ENCODE measurements at regions not wholly inside any gene's neighbourhood (a gene's known extent, or its start where the extent isn't known, plus 50 kb on each side); places are given as distances from the start of the nearest gene placed in this dataset.

GRCh38 chr20:12395760-12396159, 478.1 kb downstream of the BTBD3 start:
- Histone ChIP-seq H3K9me3 (no peaks in the 10 kb centered on the region), H3K4me3 (no peak overlapping the region), H3K27me3 (replicated peaks; ENCODE audit: insufficient read depth) (no peaks in the 10 kb centered on the region), H3K36me3 (no peaks in the 10 kb centered on the region), H3K4me1 (replicated peaks) (no peaks in the 10 kb centered on the region), H3K27ac (no peak overlapping the region)
- DNase-seq (ENCODE audit: low spot score), result no peak
- TF ChIP-seq POLR2A (IDR thresholded peaks at IDR 0.05) (no peak), POLR2AphosphoS5 (IDR thresholded peaks at IDR 0.05) (no peak)
- TF ChIP-seq, protein P1, sequence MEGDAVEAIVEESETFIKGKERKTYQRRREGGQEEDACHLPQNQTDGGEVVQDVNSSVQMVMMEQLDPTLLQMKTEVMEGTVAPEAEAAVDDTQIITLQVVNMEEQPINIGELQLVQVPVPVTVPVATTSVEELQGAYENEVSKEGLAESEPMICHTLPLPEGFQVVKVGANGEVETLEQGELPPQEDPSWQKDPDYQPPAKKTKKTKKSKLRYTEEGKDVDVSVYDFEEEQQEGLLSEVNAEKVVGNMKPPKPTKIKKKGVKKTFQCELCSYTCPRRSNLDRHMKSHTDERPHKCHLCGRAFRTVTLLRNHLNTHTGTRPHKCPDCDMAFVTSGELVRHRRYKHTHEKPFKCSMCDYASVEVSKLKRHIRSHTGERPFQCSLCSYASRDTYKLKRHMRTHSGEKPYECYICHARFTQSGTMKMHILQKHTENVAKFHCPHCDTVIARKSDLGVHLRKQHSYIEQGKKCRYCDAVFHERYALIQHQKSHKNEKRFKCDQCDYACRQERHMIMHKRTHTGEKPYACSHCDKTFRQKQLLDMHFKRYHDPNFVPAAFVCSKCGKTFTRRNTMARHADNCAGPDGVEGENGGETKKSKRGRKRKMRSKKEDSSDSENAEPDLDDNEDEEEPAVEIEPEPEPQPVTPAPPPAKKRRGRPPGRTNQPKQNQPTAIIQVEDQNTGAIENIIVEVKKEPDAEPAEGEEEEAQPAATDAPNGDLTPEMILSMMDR (IDR thresholded peaks at IDR 0.05), result no peak
- intact Hi-C loops (cut with DNase I), result no loop called here
- 98% methylated on average over 2 of the region's 2 CpGs for WGBS

- no peak for DNase-seq (ENCODE audit: low spot score)
- Histone ChIP-seq H3K27ac (no peak overlapping the region), H3K9me3 (no peaks in the 10 kb centered on the region), H3K27me3 (replicated peaks; ENCODE audit: insufficient read depth) (no peaks in the 10 kb centered on the region), H3K4me1 (replicated peaks) (no peaks in the 10 kb centered on the region), H3K4me3 (no peak overlapping the region), H3K36me3 (no peaks in the 10 kb centered on the region)
- intact Hi-C loops (cut with DNase I), result no loop called here
- TF ChIP-seq, protein P1 (IDR thresholded peaks at IDR 0.05), result no peak
- TF ChIP-seq POLR2AphosphoS5 (IDR thresholded peaks at IDR 0.05) (no peak), POLR2A (IDR thresholded peaks at IDR 0.05) (no peak)
- 90% methylated on average over 4 of the region's 4 CpGs for WGBS
Observed at GRCh38 chr20:12399110-12399836, 481.6 kb downstream of the BTBD3 start.

DNA sequence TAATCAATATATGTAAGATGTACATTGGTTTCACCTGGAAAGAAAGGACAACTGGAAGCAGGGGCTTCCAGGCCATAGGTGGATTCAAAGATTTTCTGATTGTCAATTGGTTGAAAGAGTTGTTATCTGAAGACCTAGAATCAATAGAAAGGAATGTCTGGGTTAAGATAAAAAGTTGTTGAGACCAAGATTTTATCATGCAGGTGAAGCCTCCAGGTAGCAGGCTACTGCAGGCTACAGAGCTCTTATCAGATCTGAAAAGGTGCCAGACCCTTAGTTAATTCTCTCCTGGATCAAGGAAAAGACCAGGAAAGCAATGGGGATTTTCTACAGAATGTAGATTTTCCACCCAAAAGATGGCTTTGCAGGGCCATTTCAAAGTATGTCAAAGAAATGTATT, 487.2 kb downstream of the BTBD3 start:
- intact Hi-C loops (cut with DNase I), result no loop called here
- DNase-seq (ENCODE audit: low spot score), result no peak
- Histone ChIP-seq H3K27ac (no peak overlapping the region), H3K9me3 (no peaks in the 10 kb centered on the region), H3K4me1 (replicated peaks) (no peaks in the 10 kb centered on the region), H3K4me3 (no peak overlapping the region), H3K36me3 (no peaks in the 10 kb centered on the region), H3K27me3 (replicated peaks; ENCODE audit: insufficient read depth) (no peaks in the 10 kb centered on the region)
- TF ChIP-seq POLR2A (IDR thresholded peaks at IDR 0.05) (no peak), POLR2AphosphoS5 (IDR thresholded peaks at IDR 0.05) (no peak)
- TF ChIP-seq, protein P1 (IDR thresholded peaks at IDR 0.05), result no peak

GRCh38 chr20:12406978-12407377, 489.3 kb downstream of the BTBD3 start:
- H3K36me3 ChIP-seq, result no peaks in the 10 kb centered on the region

DNA sequence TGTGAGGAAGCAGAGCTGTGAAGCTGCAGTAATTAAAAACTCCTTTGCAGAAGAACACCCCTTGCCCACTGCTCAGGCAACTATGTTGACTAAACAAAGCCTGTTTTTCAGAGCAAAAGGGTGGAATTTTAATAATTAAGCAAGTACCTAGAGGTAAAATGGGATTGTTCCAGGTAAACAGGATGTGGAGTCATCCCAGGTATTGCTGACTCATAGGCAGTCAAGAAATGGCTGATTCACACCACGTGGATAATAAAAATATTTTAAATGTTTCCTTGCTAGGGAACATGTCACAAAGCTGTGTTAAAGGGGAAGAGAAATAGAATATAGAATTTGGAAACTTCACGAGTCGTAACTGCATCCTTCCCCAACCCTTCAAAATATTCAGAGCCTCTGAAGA, 491.8 kb downstream of the BTBD3 start:
- intact Hi-C loops (cut with DNase I), result no loop called here
- no peaks in the 10 kb centered on the region for H3K36me3 ChIP-seq
- no peaks in the 10 kb centered on the region for H3K4me1 ChIP-seq (replicated peaks)
- H3K9me3 ChIP-seq, result no peaks in the 10 kb centered on the region
- no peak overlapping the region for H3K27ac ChIP-seq
- H3K4me3 ChIP-seq, result no peak overlapping the region
- TF ChIP-seq POLR2A (IDR thresholded peaks at IDR 0.05) (no peak), POLR2AphosphoS5 (IDR thresholded peaks at IDR 0.05) (no peak)
- TF ChIP-seq, protein P1 (IDR thresholded peaks at IDR 0.05), result no peak
- no peak for DNase-seq (ENCODE audit: low spot score)
- H3K27me3 ChIP-seq (replicated peaks; ENCODE audit: insufficient read depth), result no peaks in the 10 kb centered on the region
- 51% methylated on average over 3 of the region's 3 CpGs for WGBS

More at GRCh38 chr20:12406978-12407377, 489.3 kb downstream of the BTBD3 start:
- Histone ChIP-seq H3K27me3 (replicated peaks; ENCODE audit: insufficient read depth) (no peaks in the 10 kb centered on the region), H3K4me1 (replicated peaks) (no peaks in the 10 kb centered on the region), H3K9me3 (no peaks in the 10 kb centered on the region), H3K4me3 (no peak overlapping the region), H3K27ac (no peak overlapping the region)
- DNase-seq (ENCODE audit: low spot score), result no peak
- TF ChIP-seq POLR2A (IDR thresholded peaks at IDR 0.05) (no peak), POLR2AphosphoS5 (IDR thresholded peaks at IDR 0.05) (no peak)
- TF ChIP-seq, protein P1 (IDR thresholded peaks at IDR 0.05), result no peak
- intact Hi-C loops (cut with DNase I), result no loop called here
